ENCODE measurements at regions not wholly inside any gene's neighbourhood (a gene's known extent, or its start where the extent isn't known, plus 50 kb on each side); places are given as distances from the start of the nearest gene placed in this dataset.

GRCh38 chr2:167368371-167368770 lies 480.1 kb downstream of the XIRP2 start:
- no peak for TF ChIP-seq EZH2 (IDR thresholded peaks at IDR 0.05; ENCODE audit: insufficient read depth, poor library complexity, severe bottlenecking)
- no peak for TF ChIP-seq EZH2phosphoT487 (IDR thresholded peaks at IDR 0.05; ENCODE audit: insufficient read depth, low read depth)
- no peaks in the 10 kb centered on the region for H3K27me3 ChIP-seq (replicated peaks; ENCODE audit: insufficient read depth)
- H4K20me1 ChIP-seq (ENCODE audit: insufficient read depth): no peaks in the 10 kb centered on the region
- 37 to 40% methylated on average over 3 of the region's 3 CpGs for WGBS, 2 experiments (ENCODE audit: low coverage in 1 of 2, low lambda C conversion rate in 2 of 2, missing lambda C conversion rate in 2 of 2)
- no peak overlapping the region for H3K4me3 ChIP-seq
- in situ Hi-C loops (cut with MboI): no loop called here
- no peaks in the 10 kb centered on the region for H3K9me3 ChIP-seq (ENCODE audit: low read depth)
- no peak for DNase-seq
- H3K36me3 ChIP-seq (ENCODE audit: low read depth): no peaks in the 10 kb centered on the region
- no peaks in the 10 kb centered on the region for H3K4me1 ChIP-seq (ENCODE audit: insufficient read depth)
- H3K9ac ChIP-seq: no peak overlapping the region
- H3K4me2 ChIP-seq (ENCODE audit: unreplicated experiment): no peak overlapping the region
- no peaks in the 10 kb centered on the region for H3F3A ChIP-seq (ENCODE audit: insufficient read depth)
- no peaks in the 10 kb centered on the region for H3K79me2 ChIP-seq (ENCODE audit: insufficient read depth)
- H3K9me2 ChIP-seq (ENCODE audit: insufficient read depth): no peaks in the 10 kb centered on the region
- no peak overlapping the region for H2AFZ ChIP-seq
- H3K27ac ChIP-seq: no peak overlapping the region

GRCh38 chr2:167365216-167365615 lies 476.9 kb downstream of the XIRP2 start:
- no peaks in the 10 kb centered on the region for H3K79me2 ChIP-seq (ENCODE audit: insufficient read depth)
- no peaks in the 10 kb centered on the region for H3K4me1 ChIP-seq (ENCODE audit: insufficient read depth)
- in situ Hi-C loops (cut with MboI): no loop called here
- no peak overlapping the region for H3K4me2 ChIP-seq (ENCODE audit: unreplicated experiment)
- H3K9me2 ChIP-seq (ENCODE audit: insufficient read depth): no peaks in the 10 kb centered on the region
- no peaks in the 10 kb centered on the region for H3F3A ChIP-seq (ENCODE audit: insufficient read depth)
- no peak overlapping the region for H3K27ac ChIP-seq
- no peak overlapping the region for H2AFZ ChIP-seq
- no peaks in the 10 kb centered on the region for H3K36me3 ChIP-seq (ENCODE audit: low read depth)
- DNase-seq: no peak
- 44% methylated on average over 1 of the region's 1 CpG for WGBS, 2 experiments (ENCODE audit: low coverage in 1 of 2, low lambda C conversion rate in 2 of 2, missing lambda C conversion rate in 2 of 2)
- no peak overlapping the region for H3K9ac ChIP-seq
- H3K27me3 ChIP-seq (replicated peaks; ENCODE audit: insufficient read depth): no peaks in the 10 kb centered on the region
- TF ChIP-seq EZH2phosphoT487 (IDR thresholded peaks at IDR 0.05; ENCODE audit: insufficient read depth, low read depth) (no peak), EZH2 (IDR thresholded peaks at IDR 0.05; ENCODE audit: insufficient read depth, poor library complexity, severe bottlenecking) (no peak)
- no peaks in the 10 kb centered on the region for H3K9me3 ChIP-seq (ENCODE audit: low read depth)
- H4K20me1 ChIP-seq (ENCODE audit: insufficient read depth): no peaks in the 10 kb centered on the region
- H3K4me3 ChIP-seq: no peak overlapping the region

GRCh38 chr2:167361426-167361825 lies 473.1 kb downstream of the XIRP2 start:
- no peaks in the 10 kb centered on the region for H4K20me1 ChIP-seq (ENCODE audit: insufficient read depth)
- no peak overlapping the region for H3K4me2 ChIP-seq (ENCODE audit: unreplicated experiment)
- no peak for DNase-seq
- WGBS, 2 experiments (ENCODE audit: low coverage in 1 of 2, low lambda C conversion rate in 2 of 2, missing lambda C conversion rate in 2 of 2): 22 to 26% methylated on average over 2 of the region's 2 CpGs
- H3K79me2 ChIP-seq (ENCODE audit: insufficient read depth): no peaks in the 10 kb centered on the region
- in situ Hi-C loops (cut with MboI): no loop called here
- H3K4me1 ChIP-seq (ENCODE audit: insufficient read depth): no peaks in the 10 kb centered on the region
- no peaks in the 10 kb centered on the region for H3K9me3 ChIP-seq (ENCODE audit: low read depth)
- H3F3A ChIP-seq (ENCODE audit: insufficient read depth): no peaks in the 10 kb centered on the region
- H3K27ac ChIP-seq: no peak overlapping the region
- H3K27me3 ChIP-seq (replicated peaks; ENCODE audit: insufficient read depth): no peaks in the 10 kb centered on the region
- TF ChIP-seq EZH2 (IDR thresholded peaks at IDR 0.05; ENCODE audit: insufficient read depth, poor library complexity, severe bottlenecking) (no peak), EZH2phosphoT487 (IDR thresholded peaks at IDR 0.05; ENCODE audit: insufficient read depth, low read depth) (no peak)
- no peak overlapping the region for H2AFZ ChIP-seq
- H3K4me3 ChIP-seq: no peak overlapping the region
- H3K9me2 ChIP-seq (ENCODE audit: insufficient read depth): no peaks in the 10 kb centered on the region
- no peaks in the 10 kb centered on the region for H3K36me3 ChIP-seq (ENCODE audit: low read depth)
- H3K9ac ChIP-seq: no peak overlapping the region

- Histone ChIP-seq H3K9me2 (ENCODE audit: insufficient read depth) (no peaks in the 10 kb centered on the region), H3K4me3 (no peak overlapping the region), H3F3A (ENCODE audit: insufficient read depth) (no peaks in the 10 kb centered on the region), H3K9me3 (ENCODE audit: low read depth) (no peaks in the 10 kb centered on the region), H3K27ac (no peak overlapping the region), H4K20me1 (ENCODE audit: insufficient read depth) (no peaks in the 10 kb centered on the region), H3K4me2 (ENCODE audit: unreplicated experiment) (no peak overlapping the region), H2AFZ (no peak overlapping the region), H3K79me2 (ENCODE audit: insufficient read depth) (no peaks in the 10 kb centered on the region), H3K27me3 (replicated peaks; ENCODE audit: insufficient read depth) (no peaks in the 10 kb centered on the region), H3K9ac (no peak overlapping the region), H3K36me3 (ENCODE audit: low read depth) (no peaks in the 10 kb centered on the region), H3K4me1 (ENCODE audit: insufficient read depth) (no peaks in the 10 kb centered on the region)
- no peak for DNase-seq
- in situ Hi-C loops (cut with MboI): no loop called here
- no peak for TF ChIP-seq EZH2phosphoT487 (IDR thresholded peaks at IDR 0.05; ENCODE audit: insufficient read depth, low read depth)
- no peak for TF ChIP-seq EZH2 (IDR thresholded peaks at IDR 0.05; ENCODE audit: insufficient read depth, poor library complexity, severe bottlenecking)
These were observed 467.5 kb downstream of the XIRP2 start for GRCh38 chr2:167355821-167356220.

GRCh38 chr2:167353605-167354280 lies 465.5 kb downstream of the XIRP2 start:
- Histone ChIP-seq H3K4me2 (ENCODE audit: unreplicated experiment) (no peak overlapping the region), H3K4me3 (no peak overlapping the region), H3K27me3 (replicated peaks; ENCODE audit: insufficient read depth) (no peaks in the 10 kb centered on the region), H3F3A (ENCODE audit: insufficient read depth) (no peaks in the 10 kb centered on the region), H3K9ac (no peak overlapping the region), H3K27ac (no peak overlapping the region), H4K20me1 (ENCODE audit: insufficient read depth) (no peaks in the 10 kb centered on the region), H3K36me3 (ENCODE audit: low read depth) (no peaks in the 10 kb centered on the region), H3K9me3 (ENCODE audit: low read depth) (no peaks in the 10 kb centered on the region), H3K79me2 (ENCODE audit: insufficient read depth) (no peaks in the 10 kb centered on the region), H3K9me2 (ENCODE audit: insufficient read depth) (no peaks in the 10 kb centered on the region), H2AFZ (no peak overlapping the region), H3K4me1 (ENCODE audit: insufficient read depth) (no peaks in the 10 kb centered on the region)
- TF ChIP-seq EZH2 (IDR thresholded peaks at IDR 0.05; ENCODE audit: insufficient read depth, poor library complexity, severe bottlenecking) (no peak), EZH2phosphoT487 (IDR thresholded peaks at IDR 0.05; ENCODE audit: insufficient read depth, low read depth) (no peak)
- DNase-seq: no peak
- WGBS, 2 experiments (ENCODE audit: low coverage in 1 of 2, low lambda C conversion rate in 2 of 2, missing lambda C conversion rate in 2 of 2): 83 to 85% methylated on average over 1 of the region's 1 CpG
- in situ Hi-C loops (cut with MboI): no loop called here

Data from GM23248 (cell line).